ENCODE measurements at regions not wholly inside any gene's neighbourhood (a gene's known extent, or its start where the extent isn't known, plus 50 kb on each side); places are given as distances from the start of the nearest gene placed in this dataset.

DNA sequence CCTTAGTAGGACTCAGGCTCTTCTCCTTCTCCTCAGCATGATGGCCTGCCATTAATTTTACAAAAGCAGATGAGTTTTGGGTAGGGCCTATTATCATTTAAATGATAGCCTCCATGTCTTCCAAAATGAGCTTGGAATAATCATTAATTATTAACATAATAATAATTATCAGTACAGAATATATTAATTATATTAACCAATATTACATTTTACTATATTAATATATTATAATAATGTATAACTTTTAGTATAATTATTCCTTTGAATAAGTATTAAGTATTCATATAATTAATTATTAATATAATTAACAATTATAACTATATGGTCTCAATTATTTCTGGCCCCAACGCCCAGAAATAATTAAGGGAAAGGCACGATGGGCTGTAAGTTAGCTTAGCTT, 318.6 kb upstream of the ADGRL4 start:
- in situ Hi-C loops (cut with HindIII; ENCODE audit: extremely low pct_ligation_motif_present, low pct_unique_long_range_greater_than_20kb): no loop called here
- Histone ChIP-seq H3K27me3 (ENCODE audit: control insufficient read depth in 1 of 2, insufficient read depth in 2 of 2, low read length in 2 of 2) (no peaks in the 10 kb centered on the region), H3K4me1 (ENCODE audit: insufficient read depth, low read length) (no peaks in the 10 kb centered on the region), H3K36me3 (replicated peaks in 1 of 2; ENCODE audit: control insufficient read depth in 1 of 2, insufficient read depth in 2 of 2, low read length in 2 of 2) (no peaks in the 10 kb centered on the region), H2AFZ (ENCODE audit: low read length) (no peak overlapping the region), H3K4me2 (ENCODE audit: low read depth, low read length) (no peak overlapping the region), H3K79me2 (ENCODE audit: insufficient read depth, low read length) (no peaks in the 10 kb centered on the region), H3K9ac (ENCODE audit: insufficient read depth, low read depth, low read length) (no peak overlapping the region), H4K20me1 (ENCODE audit: insufficient read depth, low read length) (no peaks in the 10 kb centered on the region), H3K27ac (ENCODE audit: extremely low read length, insufficient read depth, low read length) (no peak overlapping the region), H3K4me3 (replicated peaks in 1 of 3; ENCODE audit: insufficient read depth in 1 of 3, low read depth in 2 of 3, low read length in 3 of 3) (no peak overlapping the region), H3K9me3 (ENCODE audit: low read length) (peaks cover 53% of the 10 kb centered on the region)
- FAIRE-seq (no peak), DNase-seq (ENCODE audit: low spot score) (no peak), ATAC-seq (no peak)
- BruUV-seq (replicated peaks): no TSS peak
- CTCF ChIA-PET (ENCODE audit: low intra/inter-chr PET ratio, low total read pairs): no interaction called here
- WGBS (ENCODE audit: low lambda C conversion rate): 1% methylated on average over 2 of the region's 2 CpGs
- POLR2A ChIA-PET: no interaction called here
- intact Hi-C loops (cut with micrococcal nuclease; ENCODE audit: unreplicated experiment): no loop called here
- TF ChIP-seq ZSCAN20 (CRISPR knock-in tag; IDR thresholded peaks at IDR 0.05; ENCODE audit: borderline replicate concordance) (no peak), ZNF607 (CRISPR knock-in tag; IDR thresholded peaks at IDR 0.05; ENCODE audit: borderline replicate concordance) (no peak), TARDBP (CRISPR knock-in tag; IDR thresholded peaks at IDR 0.05) (no peak), PRMT3 (CRISPR knock-in tag; IDR thresholded peaks at IDR 0.05; ENCODE audit: borderline replicate concordance, low read depth) (no peak), KLF16 (CRISPR knock-in tag; IDR thresholded peaks at IDR 0.05) (no peak), TBX2 (CRISPR knock-in tag; IDR thresholded peaks at IDR 0.05; ENCODE audit: borderline replicate concordance) (no peak), HNRNPH1 (optimal IDR thresholded peaks at IDR 0.05; ENCODE audit: low read depth, low read length) (no peak), ZBTB38 (CRISPR knock-in tag; IDR thresholded peaks at IDR 0.05) (no peak), ZNF598 (CRISPR knock-in tag; IDR thresholded peaks at IDR 0.05; ENCODE audit: borderline replicate concordance) (no peak)
- TF ChIP-seq, protein P1, sequence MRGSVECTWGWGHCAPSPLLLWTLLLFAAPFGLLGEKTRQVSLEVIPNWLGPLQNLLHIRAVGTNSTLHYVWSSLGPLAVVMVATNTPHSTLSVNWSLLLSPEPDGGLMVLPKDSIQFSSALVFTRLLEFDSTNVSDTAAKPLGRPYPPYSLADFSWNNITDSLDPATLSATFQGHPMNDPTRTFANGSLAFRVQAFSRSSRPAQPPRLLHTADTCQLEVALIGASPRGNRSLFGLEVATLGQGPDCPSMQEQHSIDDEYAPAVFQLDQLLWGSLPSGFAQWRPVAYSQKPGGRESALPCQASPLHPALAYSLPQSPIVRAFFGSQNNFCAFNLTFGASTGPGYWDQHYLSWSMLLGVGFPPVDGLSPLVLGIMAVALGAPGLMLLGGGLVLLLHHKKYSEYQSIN (CRISPR knock-in tag; IDR thresholded peaks at IDR 0.05; ENCODE audit: borderline replicate concordance): no peak
- TF ChIP-seq, protein P2, sequence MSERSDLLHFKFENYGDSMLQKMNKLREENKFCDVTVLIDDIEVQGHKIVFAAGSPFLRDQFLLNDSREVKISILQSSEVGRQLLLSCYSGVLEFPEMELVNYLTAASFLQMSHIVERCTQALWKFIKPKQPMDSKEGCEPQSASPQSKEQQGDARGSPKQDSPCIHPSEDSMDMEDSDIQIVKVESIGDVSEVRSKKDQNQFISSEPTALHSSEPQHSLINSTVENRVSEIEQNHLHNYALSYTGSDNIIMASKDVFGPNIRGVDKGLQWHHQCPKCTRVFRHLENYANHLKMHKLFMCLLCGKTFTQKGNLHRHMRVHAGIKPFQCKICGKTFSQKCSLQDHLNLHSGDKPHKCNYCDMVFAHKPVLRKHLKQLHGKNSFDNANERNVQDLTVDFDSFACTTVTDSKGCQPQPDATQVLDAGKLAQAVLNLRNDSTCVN (CRISPR knock-in tag; IDR thresholded peaks at IDR 0.05; ENCODE audit: borderline replicate concordance): no peak
- TF ChIP-seq, protein P3, sequence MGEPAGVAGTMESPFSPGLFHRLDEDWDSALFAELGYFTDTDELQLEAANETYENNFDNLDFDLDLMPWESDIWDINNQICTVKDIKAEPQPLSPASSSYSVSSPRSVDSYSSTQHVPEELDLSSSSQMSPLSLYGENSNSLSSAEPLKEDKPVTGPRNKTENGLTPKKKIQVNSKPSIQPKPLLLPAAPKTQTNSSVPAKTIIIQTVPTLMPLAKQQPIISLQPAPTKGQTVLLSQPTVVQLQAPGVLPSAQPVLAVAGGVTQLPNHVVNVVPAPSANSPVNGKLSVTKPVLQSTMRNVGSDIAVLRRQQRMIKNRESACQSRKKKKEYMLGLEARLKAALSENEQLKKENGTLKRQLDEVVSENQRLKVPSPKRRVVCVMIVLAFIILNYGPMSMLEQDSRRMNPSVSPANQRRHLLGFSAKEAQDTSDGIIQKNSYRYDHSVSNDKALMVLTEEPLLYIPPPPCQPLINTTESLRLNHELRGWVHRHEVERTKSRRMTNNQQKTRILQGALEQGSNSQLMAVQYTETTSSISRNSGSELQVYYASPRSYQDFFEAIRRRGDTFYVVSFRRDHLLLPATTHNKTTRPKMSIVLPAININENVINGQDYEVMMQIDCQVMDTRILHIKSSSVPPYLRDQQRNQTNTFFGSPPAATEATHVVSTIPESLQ (CRISPR knock-in tag; conservative IDR thresholded peaks at IDR 0.05): no peak

All from HepG2 (cell line).